ENCODE measurements at regions not wholly inside any gene's neighbourhood (a gene's known extent, or its start where the extent isn't known, plus 50 kb on each side); places are given as distances from the start of the nearest gene placed in this dataset.
A peak's percentile ranks its signal among the peaks of the same experiment; 100 is the strongest.

DNA sequence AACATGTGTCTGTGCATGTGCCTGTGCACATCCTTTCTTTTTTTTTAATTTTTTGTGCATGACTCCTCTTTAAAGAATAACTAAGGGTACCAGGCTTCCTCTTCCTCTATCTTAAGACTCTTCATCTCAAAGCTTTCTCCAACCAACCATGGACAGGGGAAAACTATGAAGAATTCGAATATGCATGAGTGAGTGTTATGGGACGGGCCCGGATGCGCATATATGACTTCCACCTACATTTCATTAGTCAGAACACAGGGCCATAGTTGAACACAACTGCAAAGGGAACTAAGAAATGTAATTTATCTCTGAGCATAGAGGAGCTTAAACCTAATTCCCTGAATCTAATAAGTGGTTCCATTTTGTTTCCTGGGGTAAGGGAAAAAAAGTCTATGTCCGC lies 270.3 kb upstream of the SORCS1 start:
- TF ChIP-seq Cebpa-rat (IDR thresholded peaks at IDR 0.05): no peak
- H3K4me2 ChIP-seq: no peak overlapping the region
- no peak overlapping the region for H3K4me3 ChIP-seq
- H4K20me1 ChIP-seq: no peaks in the 10 kb centered on the region
- H3K4me1 ChIP-seq: no peaks in the 10 kb centered on the region
- no peaks in the 10 kb centered on the region for H3K27me3 ChIP-seq
- no peaks in the 10 kb centered on the region for H3K36me3 ChIP-seq
- no peaks in the 10 kb centered on the region for H3K9me3 ChIP-seq
- no peak overlapping the region for H3K27ac ChIP-seq
- no peak overlapping the region for H3K9ac ChIP-seq

DNA sequence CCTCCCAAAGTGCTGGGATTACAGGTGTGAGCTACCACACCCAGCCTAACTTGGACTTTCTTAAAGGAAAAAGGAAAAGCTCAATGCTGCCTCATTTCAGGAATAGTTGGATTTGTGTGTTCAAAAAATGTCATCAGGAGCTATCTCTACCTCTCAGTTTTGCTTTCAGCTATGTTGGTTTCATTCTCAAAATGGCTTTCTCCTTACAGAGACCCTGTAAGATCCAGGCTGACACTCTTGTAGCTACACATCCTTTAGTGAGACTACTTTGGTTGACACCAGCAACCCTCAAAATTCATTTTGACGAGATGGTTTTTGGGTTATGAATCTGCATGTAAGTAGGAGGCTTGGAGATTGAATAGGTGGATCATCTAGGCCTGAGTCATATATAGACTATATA lies 269.7 kb upstream of the SORCS1 start:
- H3K4me2 ChIP-seq: no peak overlapping the region
- no peak overlapping the region for H3K9ac ChIP-seq
- H3K4me3 ChIP-seq: no peak overlapping the region

DNA sequence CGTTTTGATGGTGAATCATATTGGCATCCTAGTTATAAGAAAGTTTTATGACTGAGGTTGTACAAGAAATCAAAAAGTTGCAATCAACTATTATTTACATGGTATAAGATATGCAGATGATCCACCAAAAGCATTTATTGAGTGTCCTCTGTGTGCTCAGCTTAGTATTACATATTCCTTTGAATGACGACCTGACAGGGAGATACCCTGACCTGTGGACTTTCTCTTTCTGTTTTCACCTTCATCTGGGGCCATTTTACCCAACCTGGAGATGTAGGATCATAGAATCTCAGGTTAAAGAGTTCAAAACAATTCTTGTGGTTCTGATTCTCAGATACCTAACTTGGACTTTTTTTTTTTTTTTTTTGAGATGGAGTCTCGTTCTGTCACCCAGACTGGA lies 269.1 kb upstream of the SORCS1 start:
- no peak overlapping the region for H3K4me3 ChIP-seq
- no peaks in the 10 kb centered on the region for H3K4me1 ChIP-seq
- no peaks in the 10 kb centered on the region for H3K27me3 ChIP-seq
- no peak overlapping the region for H3K9ac ChIP-seq
- no peaks in the 10 kb centered on the region for H3K36me3 ChIP-seq
- no peak overlapping the region for H3K4me2 ChIP-seq
- TF ChIP-seq Cebpa-rat (IDR thresholded peaks at IDR 0.05): no peak
- no peaks in the 10 kb centered on the region for H3K9me3 ChIP-seq
- H4K20me1 ChIP-seq: no peaks in the 10 kb centered on the region
- H3K27ac ChIP-seq: no peak overlapping the region

More for the DNA sequence above, 269.7 kb upstream of the SORCS1 start:
- TF ChIP-seq Cebpa-rat (IDR thresholded peaks at IDR 0.05): no peak
- no peaks in the 10 kb centered on the region for H4K20me1 ChIP-seq
- H3K27ac ChIP-seq: no peak overlapping the region
- no peaks in the 10 kb centered on the region for H3K27me3 ChIP-seq
- no peaks in the 10 kb centered on the region for H3K36me3 ChIP-seq
- no peaks in the 10 kb centered on the region for H3K4me1 ChIP-seq
- no peaks in the 10 kb centered on the region for H3K9me3 ChIP-seq

DNA sequence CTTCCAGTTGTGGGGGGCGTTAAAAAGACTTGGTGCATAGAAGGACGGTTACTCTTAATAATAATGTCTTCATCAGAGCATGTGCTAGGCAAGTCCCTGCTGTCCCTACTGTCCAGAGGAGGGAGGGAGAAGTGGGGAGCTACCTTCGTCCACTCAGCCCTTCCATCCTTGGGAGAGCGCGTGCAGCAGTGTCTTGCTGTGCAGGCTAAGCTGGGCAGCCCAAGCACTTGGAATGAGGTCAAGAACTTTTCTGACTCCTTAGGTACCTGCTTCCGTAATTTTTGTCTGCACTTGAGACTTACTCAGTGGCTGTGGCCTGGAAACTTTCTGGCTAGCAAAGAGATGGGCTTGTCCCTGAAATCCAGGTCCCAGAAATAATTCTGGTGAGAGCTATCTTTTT lies 265.9 kb upstream of the SORCS1 start:
- Histone ChIP-seq H4K20me1 (no peaks in the 10 kb centered on the region), H3K27me3 (no peaks in the 10 kb centered on the region), H3K4me2 (no peak overlapping the region), H3K9me3 (no peaks in the 10 kb centered on the region), H3K4me3 (no peak overlapping the region), H3K9ac (no peak overlapping the region), H3K27ac (no peak overlapping the region), H3K4me1 (no peaks in the 10 kb centered on the region), H3K36me3 (no peaks in the 10 kb centered on the region)
- no peak for TF ChIP-seq Cebpa-rat (IDR thresholded peaks at IDR 0.05)

DNA sequence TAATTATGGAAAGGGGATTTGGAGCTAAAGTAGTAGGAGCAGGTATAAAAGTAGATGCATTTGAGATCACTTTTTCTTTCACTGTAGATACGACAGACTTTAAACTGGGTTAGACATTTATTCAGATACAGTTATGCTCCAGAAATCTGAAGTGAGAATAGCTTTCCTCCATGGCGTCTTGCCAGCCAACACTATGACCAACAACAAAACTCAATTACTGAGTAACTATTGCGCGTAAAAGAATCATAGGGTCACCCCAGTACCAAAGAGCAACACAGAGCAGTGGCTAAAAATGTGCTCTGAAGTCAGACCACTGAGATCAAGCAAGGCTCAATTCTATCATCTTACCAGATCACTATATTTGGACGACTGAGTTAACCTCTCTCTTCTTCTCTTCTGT lies 262.5 kb upstream of the SORCS1 start:
- no peak overlapping the region for H3K4me2 ChIP-seq
- TF ChIP-seq Cebpa-rat (IDR thresholded peaks at IDR 0.05): no peak
- H3K36me3 ChIP-seq: no peaks in the 10 kb centered on the region

DNA sequence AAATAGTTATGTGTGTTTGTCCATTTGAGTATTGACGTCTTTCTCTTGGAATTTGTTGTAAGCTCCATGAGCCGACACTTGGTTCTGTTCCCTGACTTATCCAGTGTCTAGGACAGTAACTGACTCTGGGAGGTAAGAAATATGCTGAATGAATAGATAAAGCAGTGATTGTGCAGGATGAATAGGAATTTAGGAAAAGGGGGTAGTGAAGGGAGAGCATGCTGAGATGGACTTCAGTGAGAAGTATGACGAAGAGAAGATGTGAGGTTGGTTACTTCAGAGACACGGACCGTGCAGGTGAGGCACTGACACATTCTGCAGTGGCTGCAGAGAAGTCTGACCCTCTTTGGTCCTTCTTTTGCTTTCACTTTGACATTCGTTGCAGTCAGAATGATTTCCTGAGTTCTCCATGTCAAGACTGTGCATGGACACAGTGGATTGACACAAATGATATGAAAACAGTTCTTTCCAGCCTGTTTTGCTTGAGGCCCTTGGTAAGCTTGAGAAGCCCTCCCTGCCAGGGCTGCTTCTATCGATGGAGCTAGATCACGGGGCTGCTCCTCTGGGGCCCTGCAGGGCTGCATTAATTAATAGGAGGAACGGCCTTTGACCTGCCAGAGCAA lies 261.5 kb upstream of the SORCS1 start:
- H3K27ac ChIP-seq: no peak overlapping the region
- H3K4me3 ChIP-seq: no peak overlapping the region
- no peaks in the 10 kb centered on the region for H3K27me3 ChIP-seq
- no peak for TF ChIP-seq Cebpa-rat (IDR thresholded peaks at IDR 0.05)
- no peaks in the 10 kb centered on the region for H3K36me3 ChIP-seq
- H3K9me3 ChIP-seq: no peaks in the 10 kb centered on the region
- no peak overlapping the region for H3K9ac ChIP-seq
- peak overlapping the region; percentile 9; the same call in 1 of the 2 replicates for H3K4me2 ChIP-seq
- H4K20me1 ChIP-seq: no peaks in the 10 kb centered on the region
- H3K4me1 ChIP-seq: no peaks in the 10 kb centered on the region

More for the DNA sequence above, 262.5 kb upstream of the SORCS1 start:
- H3K9me3 ChIP-seq: no peaks in the 10 kb centered on the region
- H3K4me1 ChIP-seq: no peaks in the 10 kb centered on the region
- no peak overlapping the region for H3K9ac ChIP-seq
- no peak overlapping the region for H3K27ac ChIP-seq
- no peak overlapping the region for H3K4me3 ChIP-seq
- H4K20me1 ChIP-seq: no peaks in the 10 kb centered on the region
- no peaks in the 10 kb centered on the region for H3K27me3 ChIP-seq

DNA sequence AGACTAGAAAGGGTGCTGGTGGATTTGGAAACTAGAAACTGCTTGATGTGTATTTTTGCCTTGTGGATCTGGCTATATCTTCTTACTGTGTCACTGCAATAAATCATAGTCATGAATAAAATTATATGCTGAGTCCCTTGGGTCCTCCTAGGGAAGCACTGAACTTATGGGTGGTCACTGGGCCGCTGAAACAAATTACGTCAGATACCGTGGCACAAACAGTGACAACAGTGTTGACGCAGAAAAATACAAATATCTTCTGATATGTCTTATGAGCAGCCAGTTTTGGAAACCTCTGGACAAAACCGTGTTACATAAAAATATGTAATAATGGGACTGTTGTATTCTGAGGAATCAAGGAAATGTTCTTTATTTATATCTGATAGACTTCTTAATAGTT lies 260.1 kb upstream of the SORCS1 start:
- no peaks in the 10 kb centered on the region for H4K20me1 ChIP-seq
- no peak overlapping the region for H3K4me2 ChIP-seq
- no peaks in the 10 kb centered on the region for H3K36me3 ChIP-seq
- TF ChIP-seq Cebpa-rat (IDR thresholded peaks at IDR 0.05): no peak
- no peak overlapping the region for H3K27ac ChIP-seq
- H3K4me3 ChIP-seq: no peak overlapping the region
- no peaks in the 10 kb centered on the region for H3K27me3 ChIP-seq
- H3K4me1 ChIP-seq: no peaks in the 10 kb centered on the region
- H3K9me3 ChIP-seq: no peaks in the 10 kb centered on the region
- no peak overlapping the region for H3K9ac ChIP-seq

DNA sequence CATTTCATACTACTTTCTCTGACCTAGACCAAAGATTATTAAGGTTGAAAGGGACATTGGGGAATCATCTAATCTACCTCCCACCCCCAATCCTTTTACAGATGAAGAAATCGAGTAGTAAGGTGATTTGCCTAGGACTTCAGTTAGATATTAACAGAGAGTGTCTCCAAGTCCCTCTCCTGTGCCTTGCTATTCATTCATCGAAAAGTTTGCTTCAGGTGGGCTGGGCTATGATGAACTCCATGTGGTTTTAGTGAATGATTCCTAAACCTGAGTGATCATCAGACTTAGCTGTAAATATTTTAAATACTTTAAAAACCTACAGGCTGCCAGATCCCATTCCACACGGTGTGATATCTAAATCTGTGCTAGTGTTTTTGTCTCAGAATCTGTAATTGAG lies 259.4 kb upstream of the SORCS1 start:
- no peak overlapping the region for H3K27ac ChIP-seq
- no peak overlapping the region for H3K4me2 ChIP-seq
- no peak overlapping the region for H3K9ac ChIP-seq
- H3K36me3 ChIP-seq: no peaks in the 10 kb centered on the region
- H3K4me1 ChIP-seq: no peaks in the 10 kb centered on the region
- TF ChIP-seq Cebpa-rat (IDR thresholded peaks at IDR 0.05): no peak
- no peaks in the 10 kb centered on the region for H3K27me3 ChIP-seq
- H4K20me1 ChIP-seq: no peaks in the 10 kb centered on the region
- H3K9me3 ChIP-seq: no peaks in the 10 kb centered on the region
- H3K4me3 ChIP-seq: no peak overlapping the region

DNA sequence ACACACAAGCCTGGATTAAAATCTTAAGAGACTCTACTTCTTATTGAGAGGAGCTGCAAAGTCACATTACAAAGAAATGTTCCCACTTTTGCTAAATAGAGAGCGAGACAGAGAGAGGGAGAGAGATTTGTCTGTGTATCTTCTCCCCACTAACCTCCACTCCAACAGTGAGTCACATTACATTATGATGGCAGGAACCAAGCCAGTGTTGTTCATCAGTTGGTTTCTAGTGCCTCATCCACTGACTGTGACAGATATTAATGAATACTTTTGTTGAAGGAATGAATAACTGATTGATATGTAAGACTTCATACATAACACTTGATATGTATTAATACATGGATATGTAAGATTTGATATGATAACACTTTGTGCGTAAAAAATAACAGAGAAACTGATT lies 258.2 kb upstream of the SORCS1 start:
- Histone ChIP-seq H3K9me3 (no peaks in the 10 kb centered on the region), H4K20me1 (no peaks in the 10 kb centered on the region)

DNA sequence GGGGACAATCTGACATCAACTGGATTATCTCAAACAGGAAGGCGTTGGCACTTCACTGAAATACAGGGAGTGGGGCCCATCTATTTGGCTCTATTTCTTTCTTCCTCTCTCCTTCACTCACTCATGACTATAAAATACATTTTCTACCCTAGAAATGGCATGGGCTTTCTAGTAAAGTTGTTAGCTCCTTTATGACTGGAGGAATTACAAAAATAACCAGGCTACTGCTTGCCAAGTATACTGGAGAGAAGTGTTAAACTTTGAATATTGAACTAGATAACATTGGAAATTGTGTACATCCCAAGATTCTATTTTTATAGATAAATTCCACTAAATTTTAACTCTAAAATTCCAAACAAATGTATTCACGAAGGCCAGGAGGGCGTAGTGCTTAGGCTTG lies 255.7 kb upstream of the SORCS1 start:
- Histone ChIP-seq H3K9me3 (no peaks in the 10 kb centered on the region), H3K4me1 (peaks cover 9% of the 10 kb centered on the region; the same call in 1 of the 2 replicates), H3K27ac (no peak overlapping the region), H3K4me3 (no peak overlapping the region), H3K9ac (no peak overlapping the region), H3K27me3 (no peaks in the 10 kb centered on the region), H3K4me2 (no peak overlapping the region), H3K36me3 (no peaks in the 10 kb centered on the region), H4K20me1 (no peaks in the 10 kb centered on the region)
- TF ChIP-seq Cebpa-rat (IDR thresholded peaks at IDR 0.05): no peak

More for the DNA sequence above, 258.2 kb upstream of the SORCS1 start:
- Histone ChIP-seq H3K4me1 (peaks cover 9% of the 10 kb centered on the region; the same call in 1 of the 2 replicates), H3K4me2 (no peak overlapping the region), H3K36me3 (no peaks in the 10 kb centered on the region), H3K27me3 (no peaks in the 10 kb centered on the region), H3K9ac (no peak overlapping the region), H3K4me3 (no peak overlapping the region), H3K27ac (no peak overlapping the region)
- TF ChIP-seq Cebpa-rat (IDR thresholded peaks at IDR 0.05): no peak
